IPS-15b (cell line): ENCODE measurements at regions not wholly inside any gene's neighbourhood (a gene's known extent, or its start where the extent isn't known, plus 50 kb on each side); places are given as distances from the start of the nearest gene placed in this dataset.

Experiments used
- H3K27me3 ChIP-seq: one replicate; pipeline ENCODE4 v1.6.1; 2013; ENCODE audit warnings: low read length; ENCODE audit not compliant: control insufficient read depth, insufficient read depth
- H3K36me3 ChIP-seq: one replicate; pipeline ENCODE4 v1.6.1; 2013; ENCODE audit warnings: low read length; ENCODE audit not compliant: control insufficient read depth, insufficient read depth
- H3K4me1 ChIP-seq: one replicate; pipeline ENCODE4 v1.6.1; 2013; ENCODE audit warnings: mild to moderate bottlenecking, low read length; ENCODE audit not compliant: control insufficient read depth, insufficient read depth
- H3K4me3 ChIP-seq: one replicate; pipeline ENCODE4 v1.5.1; 2013; ENCODE audit warnings: low read depth, low read length
- H3K9ac ChIP-seq: one replicate; pipeline ENCODE4 v1.6.1; 2013; ENCODE audit warnings: low read depth, mild to moderate bottlenecking, low read length
- H3K9me3 ChIP-seq: one replicate; pipeline ENCODE4 v1.6.1; 2013; ENCODE audit warnings: mild to moderate bottlenecking, low read length; ENCODE audit not compliant: control insufficient read depth, insufficient read depth

DNA sequence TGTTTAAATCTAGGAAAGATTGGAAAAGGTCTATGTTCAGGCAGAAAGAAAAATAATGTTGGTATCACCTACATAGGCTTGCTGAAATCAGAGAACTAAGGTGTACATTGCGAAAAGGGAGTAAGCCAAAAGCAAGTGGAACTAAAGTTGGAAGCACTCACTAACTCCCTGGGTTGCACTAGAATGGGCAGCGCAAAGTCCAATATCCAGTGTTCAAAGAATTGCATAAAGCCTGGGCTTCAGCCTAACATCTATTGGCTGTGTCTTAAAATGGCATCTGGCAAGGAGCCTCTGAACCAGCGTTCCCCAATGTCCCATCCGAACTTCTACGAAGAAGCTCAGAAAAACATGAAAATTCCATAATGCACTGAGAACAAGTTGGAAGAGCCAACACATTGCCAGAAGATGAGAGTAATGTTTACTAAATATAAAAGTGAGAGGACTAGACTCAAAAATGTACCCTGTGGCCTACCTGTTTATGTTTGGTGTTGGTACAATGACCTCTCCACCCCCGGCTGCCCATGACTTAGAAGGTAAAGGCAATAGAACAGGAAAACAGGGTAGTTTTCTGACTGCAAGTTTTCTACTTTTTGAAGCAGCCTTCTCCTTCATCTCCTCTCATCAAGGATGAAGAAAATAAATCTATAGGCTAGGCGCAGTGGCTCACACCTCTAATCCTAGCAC is 275.9 kb upstream of the GHITM start:
- Histone ChIP-seq H3K27me3 (no peaks in the 10 kb centered on the region), H3K4me3 (no peak overlapping the region), H3K9ac (no peak overlapping the region), H3K4me1 (no peaks in the 10 kb centered on the region), H3K9me3 (no peaks in the 10 kb centered on the region), H3K36me3 (no peaks in the 10 kb centered on the region)

DNA sequence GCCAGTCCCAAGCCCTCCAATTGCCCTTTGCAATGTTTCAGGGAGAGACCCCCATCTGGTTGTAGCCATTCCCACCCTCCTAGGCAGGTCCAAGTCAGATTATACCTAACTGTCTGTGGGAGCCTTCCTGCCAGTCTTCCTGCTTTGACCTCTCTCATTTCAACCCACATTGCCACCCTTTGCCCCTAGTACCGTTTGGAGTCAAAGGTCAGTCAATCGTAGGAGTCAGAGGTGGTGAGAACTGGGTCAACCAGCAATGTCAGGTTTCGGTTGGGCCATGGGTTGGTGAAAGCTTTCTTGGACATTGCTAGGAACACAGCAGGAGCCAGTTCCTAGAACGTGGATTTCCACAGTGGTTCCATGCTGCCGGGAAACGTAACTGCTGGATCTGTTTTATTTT is 269.4 kb upstream of the GHITM start:
- H3K4me3 ChIP-seq = no peak overlapping the region
- peaks cover 2% of the 10 kb centered on the region for H3K4me1 ChIP-seq
- H3K36me3 ChIP-seq = no peaks in the 10 kb centered on the region
- H3K9ac ChIP-seq = no peak overlapping the region
- H3K27me3 ChIP-seq = peaks cover 2% of the 10 kb centered on the region
- H3K9me3 ChIP-seq = no peaks in the 10 kb centered on the region

DNA sequence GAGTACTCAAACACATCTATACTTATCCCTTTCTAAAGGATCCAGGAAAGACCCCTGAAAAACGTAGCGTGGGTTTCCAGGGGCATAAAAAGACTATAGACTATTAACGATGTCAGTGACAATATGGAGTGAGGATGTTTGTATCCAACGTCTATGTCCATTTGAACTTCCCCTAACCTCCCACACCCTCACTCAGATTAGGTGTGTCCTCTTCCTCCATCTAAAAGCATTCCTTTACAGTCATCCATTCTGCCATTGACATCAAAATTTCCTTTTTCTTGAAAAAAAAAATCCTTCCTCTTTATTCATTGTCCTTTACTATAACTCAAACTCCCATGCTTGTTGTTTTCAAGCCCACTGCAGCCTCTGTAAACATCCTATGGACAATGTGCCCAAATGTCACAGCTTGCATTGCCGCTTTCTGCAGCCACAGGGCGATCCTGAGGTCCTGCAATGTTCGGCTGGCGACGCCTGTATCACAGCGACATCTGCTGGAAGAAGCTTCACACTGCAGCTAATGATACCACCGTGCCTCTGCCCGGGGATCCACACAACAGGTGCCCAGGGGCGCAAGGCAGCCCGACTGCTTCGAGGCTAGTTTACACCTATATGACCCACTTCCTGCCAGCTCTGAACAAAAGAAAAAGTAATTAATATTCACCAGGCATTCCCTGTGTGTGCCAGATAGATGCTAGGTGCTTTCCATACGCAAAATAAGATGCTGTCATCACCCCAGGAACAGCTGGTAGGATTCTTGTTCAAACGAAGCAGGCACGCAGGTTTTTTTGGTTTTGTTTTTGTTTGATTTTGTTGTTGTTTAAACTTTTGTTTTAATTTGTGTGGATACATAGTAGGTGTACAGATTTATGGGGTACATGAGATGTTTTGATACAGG is 267.9 kb upstream of the GHITM start:
- H3K27me3 ChIP-seq = peaks cover 4% of the 10 kb centered on the region
- H3K4me3 ChIP-seq = no peak overlapping the region
- H3K36me3 ChIP-seq = no peaks in the 10 kb centered on the region
- no peaks in the 10 kb centered on the region for H3K9me3 ChIP-seq
- peaks cover 2% of the 10 kb centered on the region for H3K4me1 ChIP-seq
- H3K9ac ChIP-seq = no peak overlapping the region

DNA sequence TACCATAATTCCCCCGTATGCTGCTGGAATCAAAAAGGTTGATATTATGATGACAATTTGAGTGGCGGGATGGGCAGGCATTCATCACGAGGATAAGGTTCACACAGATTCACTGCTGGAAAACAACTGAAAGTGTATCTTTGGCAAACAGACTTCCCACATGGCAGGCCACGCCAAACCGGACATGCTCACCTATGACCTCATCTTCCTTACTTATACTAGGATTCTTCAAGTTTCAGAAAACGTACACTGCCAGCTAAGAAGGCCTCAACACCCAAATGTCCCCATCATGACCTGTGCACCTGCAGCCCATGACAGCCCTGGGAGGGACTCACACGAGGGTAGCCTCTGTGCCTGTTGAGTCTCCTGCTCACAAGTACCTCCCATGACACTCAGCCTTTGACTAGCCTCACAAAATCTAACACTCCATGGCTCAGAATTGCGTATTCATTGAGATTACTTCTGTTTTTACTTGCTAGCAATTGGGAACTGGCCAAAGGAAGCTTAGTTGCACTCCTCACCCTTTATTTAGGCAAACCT is 259.0 kb upstream of the GHITM start:
- H3K36me3 ChIP-seq = no peaks in the 10 kb centered on the region
- H3K4me1 ChIP-seq = no peaks in the 10 kb centered on the region
- H3K9me3 ChIP-seq = no peaks in the 10 kb centered on the region
- H3K9ac ChIP-seq = no peak overlapping the region
- peaks cover 2% of the 10 kb centered on the region for H3K27me3 ChIP-seq
- H3K4me3 ChIP-seq = no peak overlapping the region

DNA sequence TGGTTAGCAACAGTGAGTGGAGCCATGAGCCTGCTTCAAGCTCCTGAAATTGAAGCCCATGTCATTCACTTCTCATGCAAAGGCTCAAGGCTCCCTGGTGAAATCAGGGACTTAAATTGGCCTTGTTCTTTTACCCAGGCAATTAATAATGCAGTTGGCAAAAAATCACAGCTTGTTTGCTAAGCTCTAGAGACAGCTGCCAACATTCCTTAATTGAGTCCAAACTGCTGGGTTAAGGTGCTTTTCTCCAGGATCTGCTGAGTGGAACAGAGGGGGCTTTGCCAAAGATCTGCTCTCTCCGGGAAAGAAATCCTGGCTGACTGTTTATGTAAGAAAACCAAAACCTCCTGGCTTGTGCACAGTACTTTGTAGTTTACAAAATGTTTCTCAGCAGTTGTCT is 257.6 kb upstream of the GHITM start:
- Histone ChIP-seq H3K36me3 (no peaks in the 10 kb centered on the region), H3K9me3 (no peaks in the 10 kb centered on the region), H3K9ac (no peak overlapping the region), H3K4me3 (no peak overlapping the region), H3K4me1 (peaks cover 2% of the 10 kb centered on the region), H3K27me3 (no peaks in the 10 kb centered on the region)

DNA sequence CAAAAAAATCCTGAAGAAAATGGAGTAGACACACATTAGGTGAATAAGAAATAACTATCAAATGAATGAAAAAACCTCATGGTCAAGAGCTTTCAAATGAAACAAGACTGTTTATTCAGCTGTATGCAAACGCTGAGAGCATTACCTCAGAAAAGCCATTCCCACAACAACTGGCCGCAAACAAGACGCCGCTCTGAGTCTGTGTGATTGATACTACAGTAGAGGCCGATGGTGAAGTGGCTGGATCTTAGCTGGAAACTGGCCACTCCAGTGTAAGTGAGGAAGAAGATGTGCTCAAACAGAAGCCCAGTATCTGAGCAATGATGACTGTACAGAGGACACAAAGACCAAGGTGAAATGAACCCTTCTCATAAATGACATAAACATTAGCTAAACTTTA is 252.4 kb upstream of the GHITM start:
- Histone ChIP-seq H3K27me3 (no peaks in the 10 kb centered on the region), H3K4me3 (no peak overlapping the region), H3K9me3 (no peaks in the 10 kb centered on the region), H3K36me3 (no peaks in the 10 kb centered on the region), H3K9ac (no peak overlapping the region), H3K4me1 (peaks cover 2% of the 10 kb centered on the region)

DNA sequence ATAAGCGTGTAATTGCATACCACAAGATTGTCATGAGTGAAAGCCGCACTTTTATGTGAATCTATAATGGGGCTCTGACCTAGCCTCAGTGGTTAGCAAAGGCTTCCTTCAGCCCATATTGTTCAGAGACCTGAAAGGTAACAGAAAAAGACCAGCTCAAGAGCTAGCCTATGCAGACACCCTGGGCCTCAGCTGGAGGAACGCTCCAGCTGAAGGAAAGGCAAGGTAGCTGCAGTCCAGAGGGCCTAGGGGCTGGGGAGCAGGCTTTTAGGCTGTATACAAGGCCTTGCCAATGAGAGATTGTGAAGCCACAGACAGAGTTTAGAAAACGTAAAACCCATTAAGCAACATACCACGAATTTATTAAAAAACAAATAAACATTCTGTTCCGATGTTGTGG is 246.6 kb upstream of the GHITM start:
- H3K9me3 ChIP-seq = no peaks in the 10 kb centered on the region
- H3K27me3 ChIP-seq = no peaks in the 10 kb centered on the region
- no peak overlapping the region for H3K4me3 ChIP-seq
- no peak overlapping the region for H3K9ac ChIP-seq
- no peaks in the 10 kb centered on the region for H3K4me1 ChIP-seq
- no peaks in the 10 kb centered on the region for H3K36me3 ChIP-seq

DNA sequence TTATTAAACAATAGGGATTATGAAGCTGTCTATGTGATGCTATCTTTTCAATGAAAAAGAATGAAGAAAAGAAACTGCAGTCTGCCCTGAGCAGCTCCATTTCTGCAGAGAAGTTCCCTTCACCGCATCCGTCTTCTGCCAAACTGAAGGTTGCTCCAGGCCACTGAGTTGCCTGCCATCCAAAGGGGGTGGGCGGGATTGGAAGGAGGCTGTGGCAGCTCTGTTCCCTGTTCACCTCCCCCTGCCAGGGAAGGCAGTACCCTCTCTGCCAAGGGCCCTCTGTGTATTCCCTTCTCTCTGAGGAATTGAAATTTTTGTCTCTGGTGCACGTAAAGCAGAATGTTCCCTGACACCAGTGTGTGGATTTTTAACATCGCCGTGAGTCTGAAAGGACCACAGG is 243.1 kb upstream of the GHITM start:
- Histone ChIP-seq H3K9me3 (no peaks in the 10 kb centered on the region), H3K4me3 (no peak overlapping the region), H3K27me3 (no peaks in the 10 kb centered on the region), H3K9ac (no peak overlapping the region), H3K4me1 (no peaks in the 10 kb centered on the region), H3K36me3 (no peaks in the 10 kb centered on the region)

DNA sequence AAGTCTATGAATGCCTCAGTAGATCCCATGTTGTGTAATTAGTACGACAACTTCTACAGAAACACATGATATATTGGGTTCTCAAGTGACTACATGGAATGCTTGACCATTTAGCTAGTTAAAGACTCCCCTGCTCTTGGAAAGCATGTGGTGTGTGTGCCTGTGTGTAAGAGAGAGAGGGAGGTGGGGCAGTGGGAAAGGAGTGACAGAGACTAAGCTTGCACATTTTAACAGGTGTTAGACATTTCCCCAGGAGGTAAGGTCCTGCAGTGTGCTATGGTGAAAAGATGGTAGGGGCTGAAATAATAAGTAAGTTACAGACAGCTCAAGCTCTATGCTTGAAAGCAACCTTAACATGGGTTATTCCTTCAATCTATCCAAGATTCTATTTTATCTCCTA is 241.7 kb upstream of the GHITM start:
- H3K4me3 ChIP-seq = no peak overlapping the region
- no peaks in the 10 kb centered on the region for H3K9me3 ChIP-seq
- no peaks in the 10 kb centered on the region for H3K27me3 ChIP-seq
- H3K9ac ChIP-seq = no peak overlapping the region
- no peaks in the 10 kb centered on the region for H3K4me1 ChIP-seq
- H3K36me3 ChIP-seq = no peaks in the 10 kb centered on the region

DNA sequence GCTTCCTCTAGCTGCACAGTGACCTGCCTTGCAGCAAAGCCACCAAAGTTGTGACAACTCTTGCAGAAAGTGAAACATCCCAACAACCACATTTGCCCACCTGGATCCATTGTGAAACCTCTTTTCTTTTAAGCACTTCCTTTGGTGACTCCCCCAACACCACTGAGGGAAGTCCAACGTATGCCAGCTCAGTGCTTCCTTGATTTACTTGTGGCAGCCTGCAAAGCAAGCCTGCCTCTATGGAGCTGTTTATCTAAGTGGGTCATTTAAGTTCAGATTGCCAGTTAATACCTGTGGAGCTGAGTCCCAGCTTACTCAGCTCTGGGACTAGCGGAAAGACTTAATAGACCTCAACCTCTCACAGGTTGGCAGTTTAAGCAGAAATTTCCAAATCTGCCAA is 230.8 kb upstream of the GHITM start:
- peaks cover 3% of the 10 kb centered on the region for H3K27me3 ChIP-seq
- no peaks in the 10 kb centered on the region for H3K4me1 ChIP-seq
- H3K36me3 ChIP-seq = no peaks in the 10 kb centered on the region
- H3K4me3 ChIP-seq = no peak overlapping the region
- no peak overlapping the region for H3K9ac ChIP-seq
- H3K9me3 ChIP-seq = no peaks in the 10 kb centered on the region

DNA sequence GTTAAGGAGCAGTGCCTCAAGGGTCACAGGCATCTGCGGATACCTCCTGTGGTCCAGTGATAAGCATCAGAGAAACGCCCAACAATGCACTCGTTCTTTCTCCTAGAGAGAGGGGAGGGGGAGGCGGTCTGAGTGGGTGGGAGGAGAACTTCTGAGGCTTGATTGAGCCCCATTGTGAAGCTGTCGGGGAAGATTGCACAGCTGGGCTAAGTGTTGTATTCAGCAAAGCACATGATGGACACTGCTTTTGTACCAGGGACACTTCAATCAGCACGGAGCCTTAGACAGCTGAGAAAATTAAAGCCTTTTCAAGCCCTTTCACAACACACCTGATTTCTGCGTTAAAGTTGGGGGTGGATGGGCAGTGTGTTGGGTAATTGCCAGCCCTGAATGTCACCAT is 230.3 kb upstream of the GHITM start:
- Histone ChIP-seq H3K27me3 (peaks cover 3% of the 10 kb centered on the region), H3K4me1 (no peaks in the 10 kb centered on the region), H3K36me3 (no peaks in the 10 kb centered on the region), H3K9ac (no peak overlapping the region), H3K4me3 (no peak overlapping the region), H3K9me3 (no peaks in the 10 kb centered on the region)

DNA sequence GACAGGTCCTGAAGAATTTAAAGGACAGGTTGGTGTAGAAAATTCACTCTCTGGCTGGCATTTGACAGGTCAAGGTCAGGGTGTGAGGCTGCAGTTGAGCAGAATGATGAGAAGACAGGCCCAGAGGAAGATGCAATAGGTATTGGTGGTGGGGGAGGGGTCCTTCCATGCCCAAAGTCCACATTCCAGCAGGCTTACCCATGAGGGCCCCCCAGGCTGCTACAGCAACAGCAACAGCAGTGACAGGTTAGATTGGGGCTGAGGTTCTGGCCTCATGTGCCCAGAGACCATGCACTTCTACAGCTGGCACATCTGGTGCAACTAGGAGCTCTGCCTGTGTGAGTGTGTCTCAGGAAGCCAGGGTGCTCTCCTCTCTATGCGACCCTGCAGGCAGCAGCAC is 223.5 kb upstream of the GHITM start:
- Histone ChIP-seq H3K27me3 (peaks cover 13% of the 10 kb centered on the region), H3K9ac (no peak overlapping the region), H3K4me3 (no peak overlapping the region), H3K9me3 (no peaks in the 10 kb centered on the region), H3K4me1 (no peaks in the 10 kb centered on the region), H3K36me3 (no peaks in the 10 kb centered on the region)
